DND-41 (cell line): ENCODE measurements at regions not wholly inside any gene's neighbourhood (a gene's known extent, or its start where the extent isn't known, plus 50 kb on each side); places are given as distances from the start of the nearest gene placed in this dataset.

Experiments used
- CTCF ChIP-seq: IDR thresholded peaks from 2 replicates; pipeline ENCODE4 v1.5.1; 2012; ENCODE audit warnings: borderline replicate concordance, low read length, moderate library complexity, mild to moderate bottlenecking; ENCODE audit not compliant: poor library complexity, severe bottlenecking; ENCODE audit errors: extremely low read depth
- EZH2 ChIP-seq: IDR thresholded peaks from 3 replicates; pipeline ENCODE4 v1.6.1; 2012; ENCODE audit warnings: borderline replicate concordance, low read depth, mild to moderate bottlenecking, moderate library complexity, low read length, inconsistent platforms; ENCODE audit not compliant: severe bottlenecking

GRCh38 chr6:14286634-14287428, 169.3 kb downstream of the CD83 start:
- TF ChIP-seq CTCF (no peak), EZH2 (no peak)
